NCI-H1417 (cell line): ENCODE measurements at regions not wholly inside any gene's neighbourhood (a gene's known extent, or its start where the extent isn't known, plus 50 kb on each side); places are given as distances from the start of the nearest gene placed in this dataset.

Experiments
- DNase-seq, 3 experiments: peaks; one replicate each; lab custom pipeline; 2025; lab: John Stamatoyannopoulos, UW

- DNase-seq = no peak
Measured at GRCh38 chr13:91272235-91272777, 75.2 kb upstream of the MIR17HG start.

GRCh38 chr13:91273675-91274074 lies 73.8 kb upstream of the MIR17HG start:
- DNase-seq = no peak

- DNase-seq = no peak
Measured at GRCh38 chr13:91277013-91277676, 70.3 kb upstream of the MIR17HG start.

GRCh38 chr13:91278291-91278690 lies 69.2 kb upstream of the MIR17HG start:
- DNase-seq = no peak

- DNase-seq = no peak
Measured at GRCh38 chr13:91278888-91279287, 68.6 kb upstream of the MIR17HG start.

GRCh38 chr13:91280801-91281200 lies 66.7 kb upstream of the MIR17HG start:
- DNase-seq = no peak

GRCh38 chr13:91284335-91284734 lies 63.2 kb upstream of the MIR17HG start:
- DNase-seq = no peak

- peak in 1 of 3 experiments; percentile 52 for DNase-seq
Measured at GRCh38 chr13:91286317-91286716, 61.2 kb upstream of the MIR17HG start.

GRCh38 chr13:91291078-91291477 lies 56.4 kb upstream of the MIR17HG start:
- no peak for DNase-seq

- DNase-seq = peak in 2 of 3 experiments; percentile 11 to 45
Measured at GRCh38 chr13:91292630-91293221, 54.8 kb upstream of the MIR17HG start.

GRCh38 chr13:91295712-91296410 lies 51.6 kb upstream of the MIR17HG start:
- DNase-seq = no peak

- DNase-seq = no peak
Measured at GRCh38 chr13:91297503-91297902, 50.0 kb upstream of the MIR17HG start.
